Peyer's patch (tissue), 4 donors: ENCODE measurements at regions not wholly inside any gene's neighbourhood (a gene's known extent, or its start where the extent isn't known, plus 50 kb on each side); places are given as distances from the start of the nearest gene placed in this dataset.
"Not testable (repeated sequence)": the region's sequence is repeated elsewhere in the genome, so short reads cannot be mapped to it uniquely, and the experiment has no call there.

Experiments used
- POLR2A ChIP-seq, 2 donors: fragments of 450-650 bp; IDR thresholded peaks; one replicate each; pipeline ENCODE4 v1.5.1; 2017; ENCODE audit warnings: antibody characterized with exemption in 2 of 2, mild to moderate bottlenecking in 2 of 2, moderate library complexity in 2 of 2
- TF ChIP-seq, protein P1 (sequence below), 6 experiments: fragments of 450-650 bp in 4 of 6; fragments of 200-600 bp in 2 of 6; sonication (generic) in 1 of 6; IDR thresholded peaks; one replicate each; pipeline ENCODE4 v1.5.1; 2017 to 2019; ENCODE audit warnings: antibody characterized with exemption in 6 of 6, mild to moderate bottlenecking in 3 of 6, moderate library complexity in 1 of 6

DNA sequence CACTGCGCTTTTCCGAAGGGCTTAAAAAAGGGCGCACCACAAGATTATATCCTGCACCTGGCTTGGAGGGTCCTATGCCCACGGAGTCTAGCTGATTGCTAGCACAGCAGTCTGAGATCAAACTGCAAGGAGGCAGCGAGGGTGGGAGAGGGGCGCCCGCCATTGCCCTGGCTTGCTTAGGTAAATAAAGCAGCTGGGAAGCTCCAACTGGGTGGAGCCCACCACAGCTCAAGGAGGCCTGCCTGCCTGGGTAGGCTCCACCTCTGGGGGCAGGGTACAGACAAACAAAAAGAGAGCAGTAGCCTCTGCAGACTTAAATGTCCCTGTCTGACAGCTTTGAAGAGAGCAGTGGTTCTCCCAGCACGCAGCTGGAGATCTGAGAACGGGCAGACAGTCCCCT, 158.1 kb upstream of the FKBP1C start:
- TF ChIP-seq, protein P1, sequence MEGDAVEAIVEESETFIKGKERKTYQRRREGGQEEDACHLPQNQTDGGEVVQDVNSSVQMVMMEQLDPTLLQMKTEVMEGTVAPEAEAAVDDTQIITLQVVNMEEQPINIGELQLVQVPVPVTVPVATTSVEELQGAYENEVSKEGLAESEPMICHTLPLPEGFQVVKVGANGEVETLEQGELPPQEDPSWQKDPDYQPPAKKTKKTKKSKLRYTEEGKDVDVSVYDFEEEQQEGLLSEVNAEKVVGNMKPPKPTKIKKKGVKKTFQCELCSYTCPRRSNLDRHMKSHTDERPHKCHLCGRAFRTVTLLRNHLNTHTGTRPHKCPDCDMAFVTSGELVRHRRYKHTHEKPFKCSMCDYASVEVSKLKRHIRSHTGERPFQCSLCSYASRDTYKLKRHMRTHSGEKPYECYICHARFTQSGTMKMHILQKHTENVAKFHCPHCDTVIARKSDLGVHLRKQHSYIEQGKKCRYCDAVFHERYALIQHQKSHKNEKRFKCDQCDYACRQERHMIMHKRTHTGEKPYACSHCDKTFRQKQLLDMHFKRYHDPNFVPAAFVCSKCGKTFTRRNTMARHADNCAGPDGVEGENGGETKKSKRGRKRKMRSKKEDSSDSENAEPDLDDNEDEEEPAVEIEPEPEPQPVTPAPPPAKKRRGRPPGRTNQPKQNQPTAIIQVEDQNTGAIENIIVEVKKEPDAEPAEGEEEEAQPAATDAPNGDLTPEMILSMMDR (IDR thresholded peaks at IDR 0.05): not testable (repeated sequence)
- TF ChIP-seq POLR2A (IDR thresholded peaks at IDR 0.05): not testable (repeated sequence)
